HFF-Myc (cell line): ENCODE measurements at regions not wholly inside any gene's neighbourhood (a gene's known extent, or its start where the extent isn't known, plus 50 kb on each side); places are given as distances from the start of the nearest gene placed in this dataset.

Source experiments
- DNase-seq: peaks from one replicate; pipeline ENCODE4 v3.0.0-alpha.2; 2011; ENCODE audit warnings: low read depth; ENCODE audit errors: extremely low read depth
- H3K4me3 ChIP-seq: replicated peaks from 2 replicates; pipeline ENCODE4 v1.5.1; 2011; ENCODE audit warnings: low read depth, mild to moderate bottlenecking, control low read depth, low read length
- TF ChIP-seq, protein P1 (sequence below): IDR thresholded peaks from 2 replicates; pipeline ENCODE4 v1.5.1; 2012; ENCODE audit warnings: mild to moderate bottlenecking, low read depth, low read length, control low read depth; ENCODE audit errors: missing control alignments

DNA sequence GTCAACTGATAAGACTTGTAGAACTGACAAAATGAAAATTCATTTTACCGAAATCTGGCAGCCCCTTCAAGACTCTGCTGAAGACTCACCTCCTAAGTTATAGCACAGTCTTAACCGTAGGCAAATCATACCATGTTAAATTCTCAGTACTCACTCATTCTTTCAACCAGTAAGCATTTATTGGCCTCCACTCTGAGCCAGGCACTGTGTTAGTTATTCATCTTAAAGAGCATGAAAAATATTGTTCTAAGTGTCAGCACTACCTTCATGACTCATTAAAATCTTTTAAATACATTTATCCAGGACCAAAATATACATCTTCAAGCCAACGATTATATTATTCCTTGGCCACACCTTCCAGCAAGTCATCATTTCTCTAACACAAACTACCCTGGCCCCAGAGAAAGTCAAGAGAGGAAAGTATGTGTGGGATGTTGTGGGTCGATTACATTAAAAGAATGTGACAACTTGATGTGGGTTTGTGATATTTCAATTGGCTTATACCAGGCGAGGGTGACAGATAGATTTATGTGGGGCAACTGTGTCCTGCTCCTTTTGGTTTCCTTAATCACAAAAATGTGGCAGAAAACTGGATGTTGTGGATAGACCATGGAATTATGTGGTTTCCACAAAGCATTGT, 55.0 kb downstream of the TMEM30B start:
- no peak overlapping the region for H3K4me3 ChIP-seq
- TF ChIP-seq, protein P1, sequence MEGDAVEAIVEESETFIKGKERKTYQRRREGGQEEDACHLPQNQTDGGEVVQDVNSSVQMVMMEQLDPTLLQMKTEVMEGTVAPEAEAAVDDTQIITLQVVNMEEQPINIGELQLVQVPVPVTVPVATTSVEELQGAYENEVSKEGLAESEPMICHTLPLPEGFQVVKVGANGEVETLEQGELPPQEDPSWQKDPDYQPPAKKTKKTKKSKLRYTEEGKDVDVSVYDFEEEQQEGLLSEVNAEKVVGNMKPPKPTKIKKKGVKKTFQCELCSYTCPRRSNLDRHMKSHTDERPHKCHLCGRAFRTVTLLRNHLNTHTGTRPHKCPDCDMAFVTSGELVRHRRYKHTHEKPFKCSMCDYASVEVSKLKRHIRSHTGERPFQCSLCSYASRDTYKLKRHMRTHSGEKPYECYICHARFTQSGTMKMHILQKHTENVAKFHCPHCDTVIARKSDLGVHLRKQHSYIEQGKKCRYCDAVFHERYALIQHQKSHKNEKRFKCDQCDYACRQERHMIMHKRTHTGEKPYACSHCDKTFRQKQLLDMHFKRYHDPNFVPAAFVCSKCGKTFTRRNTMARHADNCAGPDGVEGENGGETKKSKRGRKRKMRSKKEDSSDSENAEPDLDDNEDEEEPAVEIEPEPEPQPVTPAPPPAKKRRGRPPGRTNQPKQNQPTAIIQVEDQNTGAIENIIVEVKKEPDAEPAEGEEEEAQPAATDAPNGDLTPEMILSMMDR, result no peak
- no peak for DNase-seq

DNA sequence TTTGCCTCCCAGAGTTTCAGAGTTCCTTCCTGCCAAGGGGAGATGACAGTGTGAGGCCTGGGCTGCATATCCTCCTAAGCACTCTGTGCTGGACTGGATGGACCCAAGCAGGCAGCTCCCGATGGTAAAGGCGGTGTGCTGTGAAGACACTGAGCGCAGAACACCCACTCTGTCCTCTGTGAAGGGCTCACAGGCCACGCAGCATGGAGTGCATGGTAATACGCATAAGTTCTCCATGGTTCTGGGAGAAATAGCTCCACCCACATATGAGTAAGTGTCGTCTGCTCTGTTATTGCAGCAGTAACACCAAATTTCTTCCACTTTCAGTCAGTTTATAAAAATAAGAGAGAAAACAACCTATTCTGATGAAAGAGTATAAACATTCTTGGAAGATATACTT, 55.8 kb downstream of the TMEM30B start:
- no peak for DNase-seq
- TF ChIP-seq, protein P1, result no peak
- no peak overlapping the region for H3K4me3 ChIP-seq

DNA sequence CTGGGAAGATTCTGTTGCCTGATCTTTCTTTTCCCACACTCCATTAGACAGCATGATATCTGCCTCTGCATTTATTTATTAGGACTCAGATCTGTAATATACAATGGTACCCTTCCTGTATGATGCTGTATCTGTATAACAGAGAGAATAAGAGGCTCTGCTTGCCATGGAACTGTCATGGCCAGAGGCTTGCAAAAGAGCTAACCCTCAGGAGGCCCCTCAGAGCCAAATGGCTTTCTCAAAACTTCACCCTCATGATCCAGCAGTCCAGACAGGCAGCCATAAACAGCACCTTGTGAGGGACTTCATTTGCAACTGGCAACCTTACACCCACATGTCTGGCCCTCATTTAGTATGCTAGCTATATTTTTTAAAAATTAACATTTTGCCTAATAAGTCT, 57.6 kb downstream of the TMEM30B start:
- DNase-seq, result no peak
- TF ChIP-seq, protein P1, result no peak
- H3K4me3 ChIP-seq, result no peak overlapping the region

DNA sequence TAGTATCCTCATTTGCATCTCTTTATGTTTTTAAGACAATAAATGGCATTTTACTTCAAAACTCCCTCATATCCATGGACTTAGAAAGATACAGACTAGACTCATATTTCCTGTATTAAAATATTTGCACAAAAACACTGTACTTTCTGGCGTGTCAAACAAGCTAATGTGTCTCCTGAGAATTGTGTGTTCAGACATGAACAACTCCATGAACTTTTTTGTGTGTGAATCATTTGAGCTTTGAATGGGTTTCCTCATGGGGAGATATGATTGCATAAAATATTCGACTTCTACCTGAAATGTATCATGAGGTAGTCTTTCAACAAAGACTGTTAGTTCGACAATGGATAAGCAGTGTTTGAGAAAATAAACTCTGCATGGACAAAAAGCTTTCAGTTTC, 58.8 kb downstream of the TMEM30B start:
- DNase-seq, result no peak
- no peak overlapping the region for H3K4me3 ChIP-seq
- TF ChIP-seq, protein P1, result no peak

DNA sequence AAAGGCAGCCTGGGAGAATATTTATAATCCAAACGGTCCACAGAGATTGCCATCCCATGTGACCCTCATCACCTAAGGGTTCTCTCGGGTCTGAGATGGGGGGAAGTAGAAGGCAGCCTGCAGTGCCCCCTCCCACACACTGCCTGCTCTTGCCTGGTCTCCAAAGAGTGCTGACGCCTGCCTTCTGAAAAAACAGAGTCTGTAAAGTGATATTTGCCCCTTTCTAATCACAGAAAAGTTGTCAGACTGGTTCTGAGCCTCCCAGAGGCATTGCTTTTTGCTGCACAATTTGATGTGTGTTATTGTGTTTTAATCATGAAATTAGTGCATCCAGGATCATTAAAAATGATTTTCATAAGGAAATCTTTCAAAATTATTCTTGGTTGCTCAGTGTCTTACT, 59.2 kb downstream of the TMEM30B start:
- H3K4me3 ChIP-seq, result no peak overlapping the region
- DNase-seq, result no peak
- TF ChIP-seq, protein P1, result no peak

DNA sequence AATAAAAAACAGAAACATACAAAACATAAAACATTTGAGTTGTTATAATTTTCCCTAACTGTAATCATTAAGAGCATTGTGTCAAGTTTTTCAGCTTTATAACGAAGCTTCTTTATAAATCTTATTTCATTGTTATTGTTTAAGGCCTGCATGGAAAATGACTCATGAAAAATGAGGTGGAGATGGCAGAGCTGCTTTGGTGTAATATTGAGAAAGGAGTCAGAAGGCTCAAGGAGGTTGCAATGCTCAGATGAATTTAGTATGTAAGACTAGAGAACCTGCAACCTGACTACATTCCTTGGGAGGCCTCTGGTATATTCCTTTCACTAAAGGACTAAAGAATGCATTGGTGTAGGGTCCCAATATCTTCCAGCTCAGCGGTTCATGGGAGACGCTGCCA, 61.5 kb downstream of the TMEM30B start:
- TF ChIP-seq, protein P1, result no peak
- no peak for DNase-seq
- H3K4me3 ChIP-seq, result no peak overlapping the region

DNA sequence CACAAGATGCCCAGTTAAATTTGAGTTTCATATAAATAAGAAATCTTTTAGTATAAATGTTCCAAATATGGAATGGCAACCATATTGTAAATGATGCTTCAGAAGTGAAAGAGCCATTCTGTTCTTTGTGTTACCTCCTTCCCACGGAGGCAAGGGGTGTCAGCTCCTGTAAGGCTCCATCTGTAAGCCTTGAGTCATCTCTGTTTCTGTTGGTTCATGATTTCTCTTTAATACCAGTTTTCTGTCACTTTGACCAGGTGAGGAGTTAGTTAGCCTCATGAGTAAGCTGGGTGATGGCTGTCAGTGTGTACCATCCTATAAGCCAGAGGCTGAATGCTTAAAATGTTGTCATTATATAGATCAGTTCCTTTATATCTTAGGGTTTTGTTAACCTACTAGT, 61.9 kb downstream of the TMEM30B start:
- H3K4me3 ChIP-seq, result no peak overlapping the region
- TF ChIP-seq, protein P1, result no peak
- no peak for DNase-seq
